ENCODE measurements at regions not wholly inside any gene's neighbourhood (a gene's known extent, or its start where the extent isn't known, plus 50 kb on each side); places are given as distances from the start of the nearest gene placed in this dataset.
"Not testable (repeated sequence)": the region's sequence is repeated elsewhere in the genome, so short reads cannot be mapped to it uniquely, and the experiment has no call there.

GRCh38 chr11:109940816-109941215, 152.4 kb upstream of the ZC3H12C start:
- DNase-seq: no peak

GRCh38 chr11:109945626-109946321, 147.4 kb upstream of the ZC3H12C start:
- DNase-seq: no peak

GRCh38 chr11:109946322-109946846, 146.8 kb upstream of the ZC3H12C start:
- peak; percentile 94 for DNase-seq

GRCh38 chr11:109954534-109954933, 138.7 kb upstream of the ZC3H12C start:
- no peak for DNase-seq

- DNase-seq: no peak
Observed at GRCh38 chr11:109956124-109956793, 136.9 kb upstream of the ZC3H12C start.

- no peak for DNase-seq
Observed at GRCh38 chr11:109957000-109957399, 136.2 kb upstream of the ZC3H12C start.

GRCh38 chr11:109957601-109958000, 135.6 kb upstream of the ZC3H12C start:
- no peak for DNase-seq

- DNase-seq: no peak
Observed at GRCh38 chr11:109958131-109958820, 134.9 kb upstream of the ZC3H12C start.

- no peak for DNase-seq
Observed at GRCh38 chr11:109958821-109959166, 134.4 kb upstream of the ZC3H12C start.

GRCh38 chr11:109960831-109961230, 132.4 kb upstream of the ZC3H12C start:
- DNase-seq: peak; percentile 11

- no peak for DNase-seq
Observed at GRCh38 chr11:109961261-109961660, 131.9 kb upstream of the ZC3H12C start.

GRCh38 chr11:109963101-109963500, 130.1 kb upstream of the ZC3H12C start:
- no peak for DNase-seq

GRCh38 chr11:109964487-109964886, 128.7 kb upstream of the ZC3H12C start:
- DNase-seq: no peak

GRCh38 chr11:109965445-109965844, 127.7 kb upstream of the ZC3H12C start:
- not testable (repeated sequence) for DNase-seq

- not testable (repeated sequence) for DNase-seq
Observed at GRCh38 chr11:109965926-109966325, 127.3 kb upstream of the ZC3H12C start.

GRCh38 chr11:109967136-109967535, 126.1 kb upstream of the ZC3H12C start:
- DNase-seq: not testable (repeated sequence)

- DNase-seq: no peak
Observed at GRCh38 chr11:109968299-109968698, 124.9 kb upstream of the ZC3H12C start.

- no peak for DNase-seq
Observed at GRCh38 chr11:109968781-109969180, 124.4 kb upstream of the ZC3H12C start.

GRCh38 chr11:109970516-109971183, 122.5 kb upstream of the ZC3H12C start:
- no peak for DNase-seq

GRCh38 chr11:109971184-109971523, 122.0 kb upstream of the ZC3H12C start:
- peak; percentile 36 for DNase-seq

GRCh38 chr11:109972181-109972715, 120.9 kb upstream of the ZC3H12C start:
- peak; percentile 61 for DNase-seq

GRCh38 chr11:109972939-109973338, 120.3 kb upstream of the ZC3H12C start:
- no peak for DNase-seq
